Epithelial cell of esophagus (primary cell): ENCODE measurements at regions not wholly inside any gene's neighbourhood (a gene's known extent, or its start where the extent isn't known, plus 50 kb on each side); places are given as distances from the start of the nearest gene placed in this dataset.

Experiments
- DNase-seq: peaks from one replicate; pipeline ENCODE4 v3.0.0; 2010; ENCODE audit warnings: low read depth
- H3K4me3 ChIP-seq: 2 replicates; pipeline ENCODE4 v1.5.1; 2011; ENCODE audit warnings: mild to moderate bottlenecking, low read length, control low read depth
- CTCF ChIP-seq: IDR thresholded peaks from 2 replicates; pipeline ENCODE4 v1.5.1; 2011; ENCODE audit warnings: low read depth, mild to moderate bottlenecking, low read length, control low read depth, inconsistent platforms; ENCODE audit not compliant: insufficient read depth; ENCODE audit errors: missing control alignments

GRCh38 chr6:30806581-30807183 lies 62.3 kb upstream of the IER3 start:
- no peak for TF ChIP-seq CTCF
- H3K4me3 ChIP-seq: no peak overlapping the region
- no peak for DNase-seq

- no peak for TF ChIP-seq CTCF
- no peak overlapping the region for H3K4me3 ChIP-seq
These were observed 60.0 kb upstream of the IER3 start for GRCh38 chr6:30804333-30804732.

GRCh38 chr6:30802731-30803130 lies 58.4 kb upstream of the IER3 start:
- DNase-seq: peak; percentile 56
- no peak overlapping the region for H3K4me3 ChIP-seq
- TF ChIP-seq CTCF: no peak

More at GRCh38 chr6:30804333-30804732, 60.0 kb upstream of the IER3 start:
- DNase-seq: no peak

- DNase-seq: no peak
- TF ChIP-seq CTCF: no peak
- H3K4me3 ChIP-seq: no peak overlapping the region
These were observed 57.6 kb upstream of the IER3 start for GRCh38 chr6:30801950-30802349.

GRCh38 chr6:30800871-30801270 lies 56.5 kb upstream of the IER3 start:
- DNase-seq: no peak
- no peak overlapping the region for H3K4me3 ChIP-seq
- TF ChIP-seq CTCF: no peak

- no peak overlapping the region for H3K4me3 ChIP-seq
- TF ChIP-seq CTCF: no peak
- no peak for DNase-seq
These were observed 54.9 kb upstream of the IER3 start for GRCh38 chr6:30799210-30799609.

GRCh38 chr6:30798494-30798893 lies 54.1 kb upstream of the IER3 start:
- H3K4me3 ChIP-seq: no peak overlapping the region
- no peak for DNase-seq
- TF ChIP-seq CTCF: no peak
